ENCODE measurements at regions not wholly inside any gene's neighbourhood (a gene's known extent, or its start where the extent isn't known, plus 50 kb on each side); places are given as distances from the start of the nearest gene placed in this dataset.

DNA sequence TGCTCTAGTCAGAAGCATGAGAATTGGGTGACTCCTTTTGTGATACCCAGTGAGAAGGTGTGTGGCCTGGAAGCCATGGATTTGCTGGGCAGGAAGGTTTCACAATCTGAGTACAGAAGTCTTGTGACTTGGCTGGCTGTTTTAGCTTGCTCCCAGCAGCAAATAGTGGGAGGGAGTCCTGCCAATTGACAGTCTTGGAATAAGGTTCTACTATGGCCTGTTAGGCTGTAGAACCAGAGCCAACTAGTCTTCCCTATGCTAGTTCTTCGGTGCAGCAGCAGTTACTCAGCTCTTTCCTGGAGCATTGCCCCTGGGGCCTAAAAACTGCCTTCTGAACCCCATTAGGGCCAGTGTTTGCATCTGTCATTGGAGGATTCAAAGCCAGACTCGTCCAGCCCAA is 1935.4 kb upstream of the PCDH20 start:
- Histone ChIP-seq H3K27me3 (ENCODE audit: control insufficient read depth, insufficient read depth, low read length) (no peaks in the 10 kb centered on the region), H3K36me3 (ENCODE audit: control insufficient read depth, insufficient read depth, low read length) (no peaks in the 10 kb centered on the region), H3K4me3 (ENCODE audit: low read depth, low read length) (no peak overlapping the region), H3K9ac (ENCODE audit: low read depth, low read length) (no peak overlapping the region), H3K9me3 (ENCODE audit: control insufficient read depth, insufficient read depth, low read length) (no peaks in the 10 kb centered on the region), H3K27ac (ENCODE audit: low read depth, low read length) (no peak overlapping the region), H3K4me1 (ENCODE audit: control insufficient read depth, insufficient read depth, low read length) (no peaks in the 10 kb centered on the region)

DNA sequence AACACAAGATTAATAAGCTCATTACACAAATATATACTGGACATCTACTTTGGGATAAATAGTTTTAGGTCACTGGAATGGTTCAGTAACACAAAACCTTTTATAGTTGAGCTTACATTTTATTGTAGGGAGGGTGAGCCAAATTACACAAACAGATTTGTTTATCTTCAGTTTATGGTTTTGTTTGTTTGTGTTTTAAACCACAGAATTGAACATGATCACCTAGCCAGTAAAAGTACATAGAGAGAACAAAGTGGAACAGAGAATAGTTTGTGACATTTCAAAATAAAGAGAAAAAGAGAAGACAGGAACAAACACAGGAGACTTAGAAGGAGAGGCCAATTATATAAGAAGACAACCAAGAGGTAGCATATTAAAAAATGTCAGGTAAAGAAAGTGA is 1930.2 kb upstream of the PCDH20 start:
- Histone ChIP-seq H3K9me3 (ENCODE audit: control insufficient read depth, insufficient read depth, low read length) (no peaks in the 10 kb centered on the region), H3K27ac (ENCODE audit: low read depth, low read length) (no peak overlapping the region), H3K4me3 (ENCODE audit: low read depth, low read length) (no peak overlapping the region), H3K27me3 (ENCODE audit: control insufficient read depth, insufficient read depth, low read length) (no peaks in the 10 kb centered on the region), H3K36me3 (ENCODE audit: control insufficient read depth, insufficient read depth, low read length) (no peaks in the 10 kb centered on the region), H3K4me1 (ENCODE audit: control insufficient read depth, insufficient read depth, low read length) (no peaks in the 10 kb centered on the region), H3K9ac (ENCODE audit: low read depth, low read length) (no peak overlapping the region)

DNA sequence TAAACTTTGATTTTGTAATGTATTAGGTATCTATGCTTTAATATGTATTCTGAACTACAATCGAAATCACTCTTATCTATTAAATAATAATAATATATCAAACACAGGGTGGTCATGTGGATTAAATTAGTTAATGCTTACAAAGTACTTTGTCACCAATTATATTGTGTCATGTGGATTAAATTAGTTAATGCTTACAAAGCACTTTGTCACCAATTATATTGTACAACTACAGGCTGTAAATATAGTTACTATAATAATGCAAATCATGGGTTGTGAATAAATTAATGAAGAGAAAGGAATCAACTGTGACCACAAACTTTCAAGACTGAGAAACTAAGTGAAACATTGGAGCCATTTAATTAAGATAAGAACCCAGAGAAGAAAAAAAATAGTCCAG is 1929.1 kb upstream of the PCDH20 start:
- Histone ChIP-seq H3K4me3 (ENCODE audit: low read depth, low read length) (no peak overlapping the region), H3K4me1 (ENCODE audit: control insufficient read depth, insufficient read depth, low read length) (no peaks in the 10 kb centered on the region), H3K36me3 (ENCODE audit: control insufficient read depth, insufficient read depth, low read length) (no peaks in the 10 kb centered on the region), H3K9me3 (ENCODE audit: control insufficient read depth, insufficient read depth, low read length) (no peaks in the 10 kb centered on the region), H3K9ac (ENCODE audit: low read depth, low read length) (no peak overlapping the region), H3K27ac (ENCODE audit: low read depth, low read length) (no peak overlapping the region), H3K27me3 (ENCODE audit: control insufficient read depth, insufficient read depth, low read length) (no peaks in the 10 kb centered on the region)

DNA sequence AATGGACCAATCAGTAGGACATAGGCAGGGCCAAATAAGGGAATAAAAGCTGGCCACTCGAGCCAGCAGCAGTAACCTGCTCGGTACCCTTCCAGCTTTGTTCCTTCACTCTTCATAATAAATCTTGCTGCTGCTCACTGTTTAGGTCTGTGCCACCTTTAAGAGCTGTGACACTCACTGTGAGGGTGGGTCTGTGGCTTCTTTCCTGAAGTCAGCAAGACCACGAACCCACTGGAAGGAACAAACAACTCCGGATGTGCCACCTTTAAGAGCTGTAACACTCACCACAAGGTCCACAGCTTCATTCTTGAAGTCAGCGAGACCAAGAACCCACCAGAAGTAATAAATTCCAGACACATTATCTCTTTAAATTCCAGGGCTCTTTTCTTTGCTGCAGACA is 1922.3 kb upstream of the PCDH20 start:
- Histone ChIP-seq H3K27ac (ENCODE audit: low read depth, low read length) (no peak overlapping the region), H3K9ac (ENCODE audit: low read depth, low read length) (no peak overlapping the region), H3K27me3 (ENCODE audit: control insufficient read depth, insufficient read depth, low read length) (no peaks in the 10 kb centered on the region), H3K9me3 (ENCODE audit: control insufficient read depth, insufficient read depth, low read length) (no peaks in the 10 kb centered on the region), H3K36me3 (ENCODE audit: control insufficient read depth, insufficient read depth, low read length) (no peaks in the 10 kb centered on the region), H3K4me3 (ENCODE audit: low read depth, low read length) (no peak overlapping the region), H3K4me1 (ENCODE audit: control insufficient read depth, insufficient read depth, low read length) (no peaks in the 10 kb centered on the region)

DNA sequence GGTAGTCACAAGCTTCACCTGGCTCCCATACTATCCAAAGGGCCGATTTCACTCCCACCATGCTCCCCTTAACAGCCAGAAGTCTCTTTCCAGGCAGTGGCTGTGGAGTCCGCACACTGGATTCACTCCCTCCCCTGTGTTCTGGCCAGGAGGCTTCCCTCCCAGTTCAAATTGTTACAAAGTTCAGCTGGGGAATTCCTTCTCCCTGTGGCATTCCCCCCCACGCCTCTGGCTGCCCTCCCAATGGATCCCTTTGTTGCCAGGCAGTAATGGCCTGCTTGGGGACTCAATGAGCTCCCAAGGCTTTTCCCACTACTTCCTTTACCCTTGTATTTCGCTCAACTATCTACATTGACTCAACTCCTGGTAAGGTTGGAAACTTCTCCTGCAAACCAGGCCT is 1921.4 kb upstream of the PCDH20 start:
- no peaks in the 10 kb centered on the region for H3K27me3 ChIP-seq (ENCODE audit: control insufficient read depth, insufficient read depth, low read length)
- H3K36me3 ChIP-seq (ENCODE audit: control insufficient read depth, insufficient read depth, low read length): no peaks in the 10 kb centered on the region

DNA sequence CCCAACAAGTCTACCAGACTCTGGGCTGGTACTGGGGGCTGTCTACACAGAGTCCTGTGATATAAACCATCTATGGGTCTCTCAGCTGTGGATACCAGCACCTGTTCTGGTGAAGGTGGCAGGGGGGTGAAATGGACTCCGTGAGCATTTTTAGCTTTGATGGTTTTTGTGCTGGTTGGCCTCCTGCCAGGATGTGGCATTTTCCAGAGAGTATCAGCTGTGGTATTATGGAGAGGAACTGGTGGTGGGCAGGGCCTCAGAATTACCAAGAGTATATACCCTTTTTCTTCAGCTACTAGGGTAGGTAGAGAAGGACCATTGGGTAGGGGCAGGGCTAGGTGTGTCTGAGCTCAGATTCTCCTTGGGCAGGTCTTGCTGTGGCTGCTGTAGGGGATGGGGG is 1920.9 kb upstream of the PCDH20 start:
- H3K27ac ChIP-seq (ENCODE audit: low read depth, low read length): no peak overlapping the region
- H3K9ac ChIP-seq (ENCODE audit: low read depth, low read length): no peak overlapping the region
- H3K9me3 ChIP-seq (ENCODE audit: control insufficient read depth, insufficient read depth, low read length): no peaks in the 10 kb centered on the region
- no peak overlapping the region for H3K4me3 ChIP-seq (ENCODE audit: low read depth, low read length)
- no peaks in the 10 kb centered on the region for H3K27me3 ChIP-seq (ENCODE audit: control insufficient read depth, insufficient read depth, low read length)
- H3K4me1 ChIP-seq (ENCODE audit: control insufficient read depth, insufficient read depth, low read length): no peaks in the 10 kb centered on the region
- no peaks in the 10 kb centered on the region for H3K36me3 ChIP-seq (ENCODE audit: control insufficient read depth, insufficient read depth, low read length)

More for the DNA sequence above, 1921.4 kb upstream of the PCDH20 start:
- Histone ChIP-seq H3K27ac (ENCODE audit: low read depth, low read length) (no peak overlapping the region), H3K9ac (ENCODE audit: low read depth, low read length) (no peak overlapping the region), H3K4me3 (ENCODE audit: low read depth, low read length) (no peak overlapping the region), H3K4me1 (ENCODE audit: control insufficient read depth, insufficient read depth, low read length) (no peaks in the 10 kb centered on the region), H3K9me3 (ENCODE audit: control insufficient read depth, insufficient read depth, low read length) (no peaks in the 10 kb centered on the region)

DNA sequence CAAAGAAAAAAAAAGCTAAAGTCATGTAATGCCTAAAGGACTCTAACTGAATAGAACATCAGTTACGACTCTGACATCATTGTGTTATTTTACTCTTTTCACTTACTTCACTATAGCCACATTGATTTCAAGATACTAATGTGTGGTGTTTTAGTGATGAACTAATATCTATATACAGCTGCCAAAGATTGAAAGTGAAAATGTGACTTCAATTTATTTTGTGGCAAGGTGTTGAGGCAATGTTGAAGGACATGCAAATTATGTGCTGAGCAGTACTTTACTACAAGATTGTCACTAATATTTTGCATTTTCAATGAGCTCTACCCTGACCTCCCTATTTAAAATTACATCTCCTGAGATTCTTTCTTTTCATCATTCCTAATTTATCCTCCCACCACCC is 1911.9 kb upstream of the PCDH20 start:
- Histone ChIP-seq H3K4me3 (ENCODE audit: low read depth, low read length) (no peak overlapping the region), H3K9me3 (ENCODE audit: control insufficient read depth, insufficient read depth, low read length) (no peaks in the 10 kb centered on the region), H3K27me3 (ENCODE audit: control insufficient read depth, insufficient read depth, low read length) (no peaks in the 10 kb centered on the region), H3K9ac (ENCODE audit: low read depth, low read length) (no peak overlapping the region), H3K27ac (ENCODE audit: low read depth, low read length) (no peak overlapping the region), H3K36me3 (ENCODE audit: control insufficient read depth, insufficient read depth, low read length) (no peaks in the 10 kb centered on the region), H3K4me1 (ENCODE audit: control insufficient read depth, insufficient read depth, low read length) (no peaks in the 10 kb centered on the region)

DNA sequence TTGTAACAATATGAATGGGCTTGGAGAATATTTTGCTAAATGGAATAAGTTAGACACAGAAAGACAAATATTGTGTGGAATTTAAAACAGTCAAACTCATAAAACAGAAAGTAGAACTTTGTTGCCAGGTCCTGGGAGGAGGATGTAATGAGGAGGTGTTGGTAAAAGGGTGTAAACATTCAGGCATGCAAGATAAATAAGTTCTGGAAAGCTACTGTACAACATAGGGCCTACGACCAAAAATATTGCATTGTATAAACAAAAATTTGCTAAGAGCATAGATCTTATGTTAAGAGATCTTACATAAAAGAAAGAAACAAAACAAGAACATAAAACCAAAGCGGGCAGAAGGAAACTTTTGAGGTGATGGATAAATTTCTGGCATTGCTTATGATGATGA is 1907.8 kb upstream of the PCDH20 start:
- H3K27ac ChIP-seq (ENCODE audit: low read depth, low read length): no peak overlapping the region
- no peaks in the 10 kb centered on the region for H3K27me3 ChIP-seq (ENCODE audit: control insufficient read depth, insufficient read depth, low read length)
- H3K9ac ChIP-seq (ENCODE audit: low read depth, low read length): no peak overlapping the region
- H3K9me3 ChIP-seq (ENCODE audit: control insufficient read depth, insufficient read depth, low read length): no peaks in the 10 kb centered on the region
- H3K36me3 ChIP-seq (ENCODE audit: control insufficient read depth, insufficient read depth, low read length): no peaks in the 10 kb centered on the region
- H3K4me3 ChIP-seq (ENCODE audit: low read depth, low read length): no peak overlapping the region
- H3K4me1 ChIP-seq (ENCODE audit: control insufficient read depth, insufficient read depth, low read length): no peaks in the 10 kb centered on the region

DNA sequence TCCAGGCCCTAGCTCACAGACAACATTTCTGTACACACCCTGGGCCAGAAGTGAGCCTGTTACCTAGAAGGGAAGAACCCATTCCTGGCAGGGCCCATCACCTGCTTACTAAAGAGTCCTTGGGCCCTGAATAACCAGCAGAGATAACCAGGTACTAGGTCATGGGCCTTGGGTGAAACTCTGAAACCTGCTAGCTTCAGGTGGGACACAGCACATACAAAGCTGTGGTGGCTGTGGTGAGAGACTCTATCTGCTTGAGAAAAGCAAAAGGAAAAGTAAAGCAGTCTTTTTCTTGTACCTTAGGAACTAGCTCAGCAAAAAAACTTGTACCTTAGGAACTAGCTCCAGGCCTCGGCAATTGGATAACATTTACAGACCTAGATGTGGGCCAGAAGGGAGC is 1895.9 kb upstream of the PCDH20 start:
- Histone ChIP-seq H3K27ac (ENCODE audit: low read depth, low read length) (no peak overlapping the region), H3K4me1 (ENCODE audit: control insufficient read depth, insufficient read depth, low read length) (no peaks in the 10 kb centered on the region), H3K27me3 (ENCODE audit: control insufficient read depth, insufficient read depth, low read length) (no peaks in the 10 kb centered on the region), H3K9ac (ENCODE audit: low read depth, low read length) (no peak overlapping the region), H3K36me3 (ENCODE audit: control insufficient read depth, insufficient read depth, low read length) (no peaks in the 10 kb centered on the region), H3K4me3 (ENCODE audit: low read depth, low read length) (no peak overlapping the region), H3K9me3 (ENCODE audit: control insufficient read depth, insufficient read depth, low read length) (no peaks in the 10 kb centered on the region)

DNA sequence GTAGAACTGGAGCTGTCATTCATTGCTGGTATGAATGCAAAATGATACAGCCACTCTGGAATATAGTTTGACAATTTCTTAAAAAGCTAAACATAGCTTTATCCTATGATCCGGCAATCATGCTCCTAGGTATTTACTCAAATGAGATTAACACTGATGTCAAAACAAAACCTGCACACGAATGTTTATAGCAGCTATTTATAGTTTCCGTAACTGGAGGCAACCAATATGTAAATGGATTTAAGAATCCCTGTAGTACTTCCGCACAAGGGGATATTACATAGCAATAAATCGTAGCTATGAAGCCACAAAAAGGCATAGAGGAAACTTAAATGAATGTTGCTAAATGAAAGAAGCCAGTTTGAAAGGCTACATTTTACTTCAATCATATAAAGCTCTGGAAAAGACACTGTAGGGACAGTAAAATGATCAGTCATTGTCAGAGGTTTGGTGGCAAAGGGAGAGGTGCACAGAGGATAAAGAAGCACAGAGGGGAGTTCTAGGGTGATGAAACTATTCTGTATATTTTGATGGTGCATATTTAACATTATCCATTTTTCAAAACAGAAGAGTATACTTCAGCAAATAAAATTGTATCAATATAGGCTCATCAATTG is 1893.0 kb upstream of the PCDH20 start:
- Histone ChIP-seq H3K9me3 (ENCODE audit: control insufficient read depth, insufficient read depth, low read length) (no peaks in the 10 kb centered on the region), H3K36me3 (ENCODE audit: control insufficient read depth, insufficient read depth, low read length) (no peaks in the 10 kb centered on the region), H3K27ac (ENCODE audit: low read depth, low read length) (no peak overlapping the region), H3K4me3 (ENCODE audit: low read depth, low read length) (no peak overlapping the region), H3K4me1 (ENCODE audit: control insufficient read depth, insufficient read depth, low read length) (no peaks in the 10 kb centered on the region), H3K27me3 (ENCODE audit: control insufficient read depth, insufficient read depth, low read length) (no peaks in the 10 kb centered on the region), H3K9ac (ENCODE audit: low read depth, low read length) (no peak overlapping the region)

DNA sequence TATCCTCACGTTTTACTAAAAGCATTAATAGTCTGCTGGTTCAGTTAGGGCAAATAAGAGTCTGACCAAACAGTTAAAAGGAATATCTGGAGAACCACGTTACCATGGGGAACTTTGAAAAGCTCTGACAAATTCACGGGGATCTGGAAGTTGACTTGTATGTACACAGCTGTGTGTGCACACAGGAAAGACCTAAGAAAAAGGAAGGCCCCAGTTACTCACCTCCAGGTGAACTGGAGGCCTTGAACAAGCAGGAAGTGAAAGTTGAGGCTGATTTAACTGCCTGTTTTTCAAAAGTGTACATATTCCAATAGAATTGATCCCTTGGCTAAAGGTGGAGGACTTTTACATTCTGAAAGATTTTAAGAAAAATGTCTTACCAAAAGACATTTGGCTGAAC is 1891.6 kb upstream of the PCDH20 start:
- H3K4me1 ChIP-seq (ENCODE audit: control insufficient read depth, insufficient read depth, low read length): no peaks in the 10 kb centered on the region
- H3K4me3 ChIP-seq (ENCODE audit: low read depth, low read length): no peak overlapping the region
- H3K36me3 ChIP-seq (ENCODE audit: control insufficient read depth, insufficient read depth, low read length): no peaks in the 10 kb centered on the region
- no peak overlapping the region for H3K9ac ChIP-seq (ENCODE audit: low read depth, low read length)
- H3K27me3 ChIP-seq (ENCODE audit: control insufficient read depth, insufficient read depth, low read length): no peaks in the 10 kb centered on the region
- H3K9me3 ChIP-seq (ENCODE audit: control insufficient read depth, insufficient read depth, low read length): no peaks in the 10 kb centered on the region
- H3K27ac ChIP-seq (ENCODE audit: low read depth, low read length): no peak overlapping the region

DNA sequence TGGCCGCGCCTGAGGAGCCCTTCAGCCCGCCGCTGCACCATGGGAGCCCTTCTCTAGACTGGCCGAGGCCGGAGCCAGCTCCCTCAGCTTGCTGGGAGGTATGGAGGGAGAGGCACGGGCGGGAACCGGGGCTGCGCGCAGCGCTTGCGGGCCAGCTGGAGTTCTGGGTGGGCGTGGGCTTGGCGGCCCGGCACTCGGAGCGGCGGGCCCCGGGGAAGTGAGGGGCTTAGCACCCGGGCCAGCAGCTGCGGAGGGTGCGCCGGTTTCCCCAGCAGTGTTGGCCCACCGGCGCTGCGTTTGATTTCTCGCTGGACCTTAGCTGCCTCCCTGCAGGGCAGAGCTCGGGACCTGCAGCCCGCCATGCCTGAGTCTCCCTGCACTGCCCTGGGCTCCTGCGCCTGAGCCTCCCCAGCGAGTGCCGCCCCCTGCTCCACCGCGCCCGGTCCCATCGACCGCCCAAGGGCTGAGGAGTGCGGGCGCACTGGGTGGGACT is 1890.0 kb upstream of the PCDH20 start:
- Histone ChIP-seq H3K27ac (ENCODE audit: low read depth, low read length) (no peak overlapping the region), H3K4me3 (ENCODE audit: low read depth, low read length) (no peak overlapping the region), H3K4me1 (ENCODE audit: control insufficient read depth, insufficient read depth, low read length) (no peaks in the 10 kb centered on the region), H3K9ac (ENCODE audit: low read depth, low read length) (no peak overlapping the region), H3K9me3 (ENCODE audit: control insufficient read depth, insufficient read depth, low read length) (no peaks in the 10 kb centered on the region), H3K27me3 (ENCODE audit: control insufficient read depth, insufficient read depth, low read length) (no peaks in the 10 kb centered on the region), H3K36me3 (ENCODE audit: control insufficient read depth, insufficient read depth, low read length) (no peaks in the 10 kb centered on the region)
